Astrocyte (in vitro differentiated cells and primary cell): ENCODE measurements at regions not wholly inside any gene's neighbourhood (a gene's known extent, or its start where the extent isn't known, plus 50 kb on each side); places are given as distances from the start of the nearest gene placed in this dataset.

Experiments used
- DNase-seq: peaks from one replicate; pipeline ENCODE4 v3.0.0-alpha.2; 2010; ENCODE audit warnings: low read depth
- FAIRE-seq: peaks from 2 replicates; lab custom pipeline; 2011; peaks lifted over from hg19 to GRCh38; lab: Jason Lieb, UNC
- H2AFZ ChIP-seq: 2 replicates; pipeline ENCODE4 v1.6.0; 2012; ENCODE audit warnings: low read depth, low read length, inconsistent platforms
- H3K27ac ChIP-seq: 2 replicates; pipeline ENCODE4 v1.5.1; 2011; ENCODE audit warnings: low read depth, low read length, inconsistent platforms
- H3K27me3 ChIP-seq: 2 replicates; pipeline ENCODE4 v1.6.0; 2011; ENCODE audit warnings: low read length, inconsistent platforms; ENCODE audit not compliant: insufficient read depth
- H3K36me3 ChIP-seq: 2 replicates; pipeline ENCODE4 v1.5.1; 2011; ENCODE audit warnings: low read length, inconsistent platforms; ENCODE audit not compliant: insufficient read depth
- H3K4me1 ChIP-seq: 2 replicates; pipeline ENCODE4 v1.5.1; 2011; ENCODE audit warnings: low read length, inconsistent platforms; ENCODE audit not compliant: insufficient read depth
- H3K4me2 ChIP-seq: 2 replicates; pipeline ENCODE4 v1.6.0; 2012; ENCODE audit warnings: low read length, inconsistent platforms
- H3K4me3 ChIP-seq: 2 replicates; pipeline ENCODE4 v1.5.1; 2011; ENCODE audit warnings: low read depth, mild to moderate bottlenecking, low read length, inconsistent platforms; ENCODE audit not compliant: insufficient read depth
- H3K79me2 ChIP-seq: 2 replicates; pipeline ENCODE4 v1.6.0; 2012; ENCODE audit warnings: mild to moderate bottlenecking, low read length, inconsistent platforms; ENCODE audit not compliant: insufficient read depth
- H3K9ac ChIP-seq: 2 replicates; pipeline ENCODE4 v1.6.0; 2012; ENCODE audit warnings: mild to moderate bottlenecking, low read length, inconsistent platforms
- H3K9me3 ChIP-seq: 2 replicates; pipeline ENCODE4 v1.5.1; 2012; ENCODE audit warnings: low read depth, mild to moderate bottlenecking, low read length, inconsistent platforms; ENCODE audit not compliant: insufficient read depth
- H4K20me1 ChIP-seq: 2 replicates; pipeline ENCODE4 v1.6.0; 2012; ENCODE audit warnings: low read length, inconsistent platforms; ENCODE audit not compliant: insufficient read depth
- H3K27ac Mint-ChIP-seq: one replicate; pipeline ENCODE4 v1.8.0; 2021; ENCODE audit warnings: mild to moderate bottlenecking, mixed read lengths; ENCODE audit not compliant: unreplicated experiment
- H3K27me3 Mint-ChIP-seq: one replicate; pipeline ENCODE4 v1.8.0; 2021; ENCODE audit warnings: low read depth, mixed read lengths; ENCODE audit not compliant: unreplicated experiment
- H3K36me3 Mint-ChIP-seq: one replicate; pipeline ENCODE4 v1.8.0; 2021; ENCODE audit warnings: low read depth, mixed read lengths; ENCODE audit not compliant: unreplicated experiment
- H3K4me1 Mint-ChIP-seq: one replicate; pipeline ENCODE4 v1.8.0; 2021; ENCODE audit warnings: low read depth, mixed read lengths; ENCODE audit not compliant: unreplicated experiment
- H3K4me3 Mint-ChIP-seq: one replicate; pipeline ENCODE4 v1.8.0; 2021; ENCODE audit warnings: mild to moderate bottlenecking, moderate library complexity, mixed read lengths; ENCODE audit not compliant: unreplicated experiment
- H3K9me3 Mint-ChIP-seq: one replicate; pipeline ENCODE4 v1.8.0; 2021; ENCODE audit warnings: mild to moderate bottlenecking, mixed read lengths; ENCODE audit not compliant: unreplicated experiment
- EZH2 ChIP-seq: IDR thresholded peaks from 2 replicates; pipeline ENCODE4 v1.6.1; 2012; ENCODE audit warnings: mild to moderate bottlenecking, low read length, inconsistent platforms; ENCODE audit not compliant: insufficient read depth
- TF ChIP-seq, protein P1 (sequence below): IDR thresholded peaks from 2 replicates; pipeline ENCODE4 v1.5.1; 2011; ENCODE audit warnings: low read depth, mild to moderate bottlenecking, inconsistent platforms, low read length, moderate library complexity; ENCODE audit not compliant: insufficient read depth

DNA sequence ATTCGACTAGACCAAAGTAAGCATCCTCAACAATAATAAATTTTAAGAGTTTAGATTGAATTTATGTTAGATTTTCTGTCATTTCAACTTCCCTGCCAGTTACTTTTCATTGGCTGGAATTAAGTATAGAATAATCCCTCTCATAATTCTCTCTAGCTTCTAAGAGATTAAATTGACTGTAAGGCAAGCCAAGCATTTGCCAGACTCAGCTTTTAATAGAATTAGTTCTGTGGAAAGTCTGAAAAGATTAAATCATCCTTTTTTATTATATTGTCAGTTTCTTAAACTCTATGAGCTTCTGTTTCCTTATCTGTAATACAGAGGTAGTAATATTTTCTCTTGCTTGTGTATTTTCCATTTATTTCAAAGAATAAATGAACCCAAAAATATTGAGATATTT, 77.9 kb upstream of the ZNF804A start:
- H3K9me3 Mint-ChIP-seq: no peaks in the 10 kb centered on the region

DNA sequence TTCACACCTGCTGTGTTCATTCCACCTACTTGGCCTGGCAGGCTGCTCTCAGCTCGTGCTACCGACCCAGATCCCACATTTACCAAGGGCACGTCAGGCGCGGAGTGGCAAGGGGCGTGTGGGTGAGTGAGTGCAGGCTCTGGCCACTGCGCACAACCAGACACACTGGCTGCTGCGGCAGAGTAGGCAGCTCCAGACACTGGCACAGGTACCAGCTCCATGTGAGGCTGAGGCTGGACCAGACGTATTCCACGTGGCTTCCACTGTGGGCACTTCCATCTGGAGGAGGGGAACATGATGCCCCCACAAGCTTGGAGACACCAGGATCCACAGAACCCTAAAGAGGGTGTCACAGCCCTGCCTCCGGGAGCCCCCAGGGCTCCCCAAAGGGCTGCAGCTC, 74.6 kb upstream of the ZNF804A start:
- no peak overlapping the region for H3K27ac Mint-ChIP-seq
- Histone ChIP-seq H2AFZ (no peak overlapping the region), H3K4me3 (no peak overlapping the region), H3K9me3 (peaks cover 4% of the 10 kb centered on the region), H3K27me3 (no peaks in the 10 kb centered on the region), H3K36me3 (no peaks in the 10 kb centered on the region), H3K4me2 (no peak overlapping the region), H3K4me1 (no peaks in the 10 kb centered on the region), H3K9ac (no peak overlapping the region), H3K79me2 (no peaks in the 10 kb centered on the region), H3K27ac (no peak overlapping the region), H4K20me1 (no peaks in the 10 kb centered on the region)
- no peaks in the 10 kb centered on the region for H3K4me1 Mint-ChIP-seq
- no peaks in the 10 kb centered on the region for H3K27me3 Mint-ChIP-seq
- DNase-seq (no peak), FAIRE-seq (no peak)
- peaks cover 5% of the 10 kb centered on the region for H3K9me3 Mint-ChIP-seq
- no peaks in the 10 kb centered on the region for H3K36me3 Mint-ChIP-seq
- no peak overlapping the region for H3K4me3 Mint-ChIP-seq
- no peak for TF ChIP-seq EZH2
- TF ChIP-seq, protein P1, sequence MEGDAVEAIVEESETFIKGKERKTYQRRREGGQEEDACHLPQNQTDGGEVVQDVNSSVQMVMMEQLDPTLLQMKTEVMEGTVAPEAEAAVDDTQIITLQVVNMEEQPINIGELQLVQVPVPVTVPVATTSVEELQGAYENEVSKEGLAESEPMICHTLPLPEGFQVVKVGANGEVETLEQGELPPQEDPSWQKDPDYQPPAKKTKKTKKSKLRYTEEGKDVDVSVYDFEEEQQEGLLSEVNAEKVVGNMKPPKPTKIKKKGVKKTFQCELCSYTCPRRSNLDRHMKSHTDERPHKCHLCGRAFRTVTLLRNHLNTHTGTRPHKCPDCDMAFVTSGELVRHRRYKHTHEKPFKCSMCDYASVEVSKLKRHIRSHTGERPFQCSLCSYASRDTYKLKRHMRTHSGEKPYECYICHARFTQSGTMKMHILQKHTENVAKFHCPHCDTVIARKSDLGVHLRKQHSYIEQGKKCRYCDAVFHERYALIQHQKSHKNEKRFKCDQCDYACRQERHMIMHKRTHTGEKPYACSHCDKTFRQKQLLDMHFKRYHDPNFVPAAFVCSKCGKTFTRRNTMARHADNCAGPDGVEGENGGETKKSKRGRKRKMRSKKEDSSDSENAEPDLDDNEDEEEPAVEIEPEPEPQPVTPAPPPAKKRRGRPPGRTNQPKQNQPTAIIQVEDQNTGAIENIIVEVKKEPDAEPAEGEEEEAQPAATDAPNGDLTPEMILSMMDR: no peak

More for the DNA sequence above, 77.9 kb upstream of the ZNF804A start:
- H3K79me2 ChIP-seq: no peaks in the 10 kb centered on the region
- no peak overlapping the region for H3K4me2 ChIP-seq
- Mint-ChIP-seq H3K4me3 (no peak overlapping the region), H3K4me1 (no peaks in the 10 kb centered on the region), H3K27ac (no peak overlapping the region), H3K36me3 (no peaks in the 10 kb centered on the region), H3K27me3 (no peaks in the 10 kb centered on the region)
- H3K27ac ChIP-seq: no peak overlapping the region
- H3K27me3 ChIP-seq: no peaks in the 10 kb centered on the region
- DNase-seq (no peak), FAIRE-seq (no peak)
- no peaks in the 10 kb centered on the region for H3K36me3 ChIP-seq
- no peak overlapping the region for H3K4me3 ChIP-seq
- no peaks in the 10 kb centered on the region for H3K9me3 ChIP-seq
- H3K9ac ChIP-seq: no peak overlapping the region
- H3K4me1 ChIP-seq: no peaks in the 10 kb centered on the region
- TF ChIP-seq, protein P1: no peak
- no peak for TF ChIP-seq EZH2
- no peaks in the 10 kb centered on the region for H4K20me1 ChIP-seq
- no peak overlapping the region for H2AFZ ChIP-seq

DNA sequence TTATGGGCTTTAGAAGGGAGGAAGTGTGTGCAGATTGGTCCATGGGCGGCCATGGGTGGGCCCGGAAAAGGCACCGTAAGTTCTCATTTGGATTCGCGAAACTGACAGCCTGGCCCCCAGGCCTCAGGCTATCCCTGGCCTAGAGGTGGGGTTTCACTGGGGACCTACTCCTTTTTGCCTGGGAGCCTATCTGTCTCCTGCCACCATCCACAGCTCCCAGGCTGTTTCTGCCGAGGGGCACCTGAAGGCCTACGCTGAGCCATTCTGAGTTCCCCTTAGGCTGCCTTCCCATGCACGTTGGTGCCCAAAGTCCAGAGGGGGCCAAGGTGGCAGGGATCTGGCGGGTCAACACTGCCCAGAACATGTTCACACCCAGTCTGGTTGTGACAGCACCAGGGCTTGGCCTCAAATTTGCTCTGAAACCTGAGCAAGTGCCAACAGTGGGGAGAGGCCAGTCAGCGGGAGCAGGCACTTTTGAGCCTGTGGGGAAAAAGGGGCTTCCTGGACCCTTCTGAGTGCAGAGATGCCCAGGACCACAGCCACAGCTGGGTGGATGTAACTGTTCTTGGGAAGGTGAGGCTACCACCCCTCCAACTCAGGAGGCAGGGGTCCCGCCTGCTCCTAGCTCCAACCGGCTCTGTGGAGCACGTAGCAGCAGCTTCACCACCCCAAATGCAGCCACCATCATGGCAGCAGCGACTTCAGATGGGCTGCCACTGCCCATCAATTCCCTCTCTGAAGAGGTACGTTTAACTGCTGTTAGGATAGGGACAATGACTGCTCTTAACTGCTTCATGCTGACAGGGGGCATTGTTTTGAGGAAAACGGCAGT, 73.6 kb upstream of the ZNF804A start:
- H3K4me2 ChIP-seq: no peak overlapping the region
- no peaks in the 10 kb centered on the region for H3K36me3 ChIP-seq
- no peak overlapping the region for H3K9ac ChIP-seq
- H3K4me1 ChIP-seq: no peaks in the 10 kb centered on the region
- TF ChIP-seq, protein P1: no peak
- TF ChIP-seq EZH2: no peak
- no peak overlapping the region for H3K27ac ChIP-seq
- H2AFZ ChIP-seq: no peak overlapping the region
- Mint-ChIP-seq H3K36me3 (no peaks in the 10 kb centered on the region), H3K27me3 (no peaks in the 10 kb centered on the region), H3K27ac (no peak overlapping the region), H3K4me1 (no peaks in the 10 kb centered on the region), H3K9me3 (peaks cover 10% of the 10 kb centered on the region), H3K4me3 (no peak overlapping the region)
- DNase-seq (no peak), FAIRE-seq (no peak)
- H3K27me3 ChIP-seq: no peaks in the 10 kb centered on the region
- no peak overlapping the region for H3K4me3 ChIP-seq
- peaks cover 4% of the 10 kb centered on the region for H3K9me3 ChIP-seq
- H4K20me1 ChIP-seq: no peaks in the 10 kb centered on the region
- no peaks in the 10 kb centered on the region for H3K79me2 ChIP-seq
